Gastroesophageal sphincter (tissue), 4 donors: ENCODE measurements at regions not wholly inside any gene's neighbourhood (a gene's known extent, or its start where the extent isn't known, plus 50 kb on each side); places are given as distances from the start of the nearest gene placed in this dataset.

Experiments
- ATAC-seq: fragments of 150-250 bp; one replicate; pipeline ENCODE4 v1.9.1; 2016; ENCODE audit warnings: mild to moderate bottlenecking, moderate library complexity
- H3K27ac ChIP-seq, 4 donors: fragments of 200-600 bp; sonication (generic) in 3 of 4; 1 replicate in 3 of 4; 2 replicates in 1 of 4; pipeline ENCODE4 v1.5.1; 2016 to 2019
- H3K27me3 ChIP-seq: fragments of 200-600 bp; sonication (generic); one replicate; pipeline ENCODE4 v1.5.1; 2019
- H3K36me3 ChIP-seq, 2 donors: fragments of 200-600 bp; sonication (generic); one replicate each; pipeline ENCODE4 v1.5.1; 2019; ENCODE audit warnings: control low read depth in 1 of 2
- H3K4me1 ChIP-seq, 3 donors: fragments of 200-600 bp; sonication (generic); 1 replicate in 2 of 3; 2 replicates in 1 of 3; pipeline ENCODE4 v1.5.1; 2016 to 2019; ENCODE audit warnings: control low read depth in 2 of 3
- H3K4me3 ChIP-seq, 2 donors: fragments of 200-600 bp; sonication (generic); one replicate each; pipeline ENCODE4 v1.5.1; 2019; ENCODE audit warnings: mild to moderate bottlenecking in 1 of 2, moderate library complexity in 1 of 2
- H3K9me3 ChIP-seq, 3 donors: fragments of 200-600 bp; sonication (generic); one replicate each; pipeline ENCODE4 v1.5.1; 2017 to 2019; ENCODE audit warnings: control low read depth in 2 of 3
- CTCF ChIP-seq, 4 experiments: fragments of 200-600 bp in 2 of 4; fragments of 450-650 bp in 2 of 4; sonication (generic) in 1 of 4; IDR thresholded peaks; one replicate each; pipeline ENCODE4 v1.5.1; 2017 to 2019; ENCODE audit warnings: antibody characterized with exemption in 4 of 4, mild to moderate bottlenecking in 2 of 4, moderate library complexity in 2 of 4
- EP300 ChIP-seq: sonication (generic); formaldehyde crosslinking; IDR thresholded peaks from one replicate; pipeline ENCODE4 v1.6.1; 2017; ENCODE audit warnings: antibody characterized with exemption, mild to moderate bottlenecking
- POLR2A ChIP-seq, 2 donors: fragments of 450-650 bp; IDR thresholded peaks; one replicate each; pipeline ENCODE4 v1.6.1; 2017; ENCODE audit warnings: antibody characterized with exemption in 2 of 2, mild to moderate bottlenecking in 2 of 2, moderate library complexity in 1 of 2
- POLR2AphosphoS5 ChIP-seq: sonication (generic); formaldehyde crosslinking; IDR thresholded peaks from one replicate; pipeline ENCODE4 v1.6.1; 2017; ENCODE audit warnings: antibody characterized with exemption
- WGBS, 2 donors: methylation state at CpG; one replicate each; pipeline ENCODE4 v1.1.5; 2018; ENCODE audit warnings: low coverage in 1 of 2; 5-methylcytosine and 5-hydroxymethylcytosine counted together

- ATAC-seq: no peak
- peaks cover 0 to 23% (median 0%) of the 10 kb centered on the region in 3 donors for H3K4me1 ChIP-seq
- 76 to 96% methylated on average over 3 of the region's 3 CpGs for WGBS, 2 donors
- no peaks in the 10 kb centered on the region for H3K36me3 ChIP-seq
- no peak overlapping the region for H3K4me3 ChIP-seq
- H3K27me3 ChIP-seq: no peaks in the 10 kb centered on the region
- no peak overlapping the region for H3K27ac ChIP-seq
- H3K9me3 ChIP-seq: no peaks in the 10 kb centered on the region
- TF ChIP-seq POLR2A (IDR thresholded peaks at IDR 0.05) (no peak), EP300 (no peak), POLR2AphosphoS5 (no peak), CTCF (IDR thresholded peaks at IDR 0.05) (no peak)
These were observed 155.4 kb upstream of the PLEKHG7 start for GRCh38 chr12:92547420-92547819.

- WGBS, 2 donors: 42 to 95% methylated on average over 2 of the region's 2 CpGs
- no peaks in the 10 kb centered on the region for H3K27me3 ChIP-seq
- TF ChIP-seq CTCF (IDR thresholded peaks at IDR 0.05): no peak
- no peak for TF ChIP-seq EP300
- TF ChIP-seq POLR2A (IDR thresholded peaks at IDR 0.05): no peak
- TF ChIP-seq POLR2AphosphoS5: no peak
These were observed 156.0 kb upstream of the PLEKHG7 start for GRCh38 chr12:92546635-92547348.

DNA sequence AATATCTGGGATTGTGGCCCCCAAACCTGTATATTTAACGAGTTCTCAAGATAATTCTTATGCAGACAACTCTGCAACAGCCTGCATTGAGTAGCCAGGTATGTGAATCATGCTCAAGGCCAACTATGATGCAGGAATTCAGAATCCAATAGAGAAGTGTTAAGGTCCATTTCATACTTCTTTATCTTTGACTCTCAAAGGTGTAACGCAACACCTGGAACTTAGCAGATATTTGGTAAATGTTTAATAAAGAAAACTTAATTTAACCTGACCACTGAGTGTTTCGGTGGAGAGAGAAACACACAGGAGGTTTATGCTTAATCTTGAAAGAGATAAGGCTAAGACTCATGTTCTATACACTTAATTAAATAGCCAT lies 156.5 kb upstream of the PLEKHG7 start:
- Histone ChIP-seq H3K27me3 (no peaks in the 10 kb centered on the region), H3K4me3 (no peak overlapping the region), H3K27ac (no peak overlapping the region), H3K36me3 (no peaks in the 10 kb centered on the region), H3K4me1 (peaks cover 0 to 15% (median 0%) of the 10 kb centered on the region in 3 donors), H3K9me3 (no peaks in the 10 kb centered on the region)
- no peak for TF ChIP-seq POLR2A (IDR thresholded peaks at IDR 0.05)
- WGBS, 2 donors: 47 to 76% methylated on average over 3 of the region's 3 CpGs
- no peak for ATAC-seq

More at GRCh38 chr12:92546635-92547348, 156.0 kb upstream of the PLEKHG7 start:
- H3K4me1 ChIP-seq: peaks cover 0 to 17% (median 0%) of the 10 kb centered on the region in 3 donors
- no peak overlapping the region for H3K4me3 ChIP-seq
- H3K36me3 ChIP-seq: no peaks in the 10 kb centered on the region
- H3K27ac ChIP-seq: no peak overlapping the region
- ATAC-seq: no peak
- H3K9me3 ChIP-seq: no peaks in the 10 kb centered on the region

GRCh38 chr12:92544322-92544721 lies 158.5 kb upstream of the PLEKHG7 start:
- H3K4me1 ChIP-seq: peaks cover 0 to 29% (median 2%) of the 10 kb centered on the region in 3 donors
- ATAC-seq: no peak
- H3K36me3 ChIP-seq: no peaks in the 10 kb centered on the region
- no peaks in the 10 kb centered on the region for H3K9me3 ChIP-seq
- WGBS, 2 donors: 77 to 81% methylated on average over 4 of the region's 6 CpGs
- no peak overlapping the region for H3K4me3 ChIP-seq
- no peaks in the 10 kb centered on the region for H3K27me3 ChIP-seq
- no peak for TF ChIP-seq CTCF (IDR thresholded peaks at IDR 0.05)
- no peak for TF ChIP-seq POLR2A (IDR thresholded peaks at IDR 0.05)
- no peak for TF ChIP-seq POLR2AphosphoS5
- no peak for TF ChIP-seq EP300
- no peak overlapping the region for H3K27ac ChIP-seq

GRCh38 chr12:92543840-92544239 lies 158.9 kb upstream of the PLEKHG7 start:
- Histone ChIP-seq H3K9me3 (no peaks in the 10 kb centered on the region), H3K27ac (no peak overlapping the region), H3K4me1 (peaks cover 0 to 29% (median 2%) of the 10 kb centered on the region in 3 donors), H3K4me3 (no peak overlapping the region), H3K27me3 (no peaks in the 10 kb centered on the region), H3K36me3 (no peaks in the 10 kb centered on the region)
- TF ChIP-seq POLR2AphosphoS5: no peak
- no peak for ATAC-seq
- WGBS, 2 donors: 28 to 57% methylated on average over 1 to 4 of the region's 4 CpGs

GRCh38 chr12:92543359-92543758 lies 159.4 kb upstream of the PLEKHG7 start:
- 0% methylated on average over 1 of the region's 1 CpG for WGBS, 2 donors
- no peak overlapping the region for H3K27ac ChIP-seq
- no peak for ATAC-seq
- no peak for TF ChIP-seq EP300
- no peak for TF ChIP-seq CTCF (IDR thresholded peaks at IDR 0.05)
- TF ChIP-seq POLR2AphosphoS5: no peak
- no peak for TF ChIP-seq POLR2A (IDR thresholded peaks at IDR 0.05)
- no peaks in the 10 kb centered on the region for H3K9me3 ChIP-seq
- H3K4me3 ChIP-seq: no peak overlapping the region
- H3K27me3 ChIP-seq: no peaks in the 10 kb centered on the region
- peaks cover 0 to 29% (median 2%) of the 10 kb centered on the region in 3 donors for H3K4me1 ChIP-seq
- no peaks in the 10 kb centered on the region for H3K36me3 ChIP-seq
